Activated naive CD8-positive, alpha-beta T cell (primary cell): ENCODE measurements at regions not wholly inside any gene's neighbourhood (a gene's known extent, or its start where the extent isn't known, plus 50 kb on each side); places are given as distances from the start of the nearest gene placed in this dataset.
A peak's percentile ranks its signal among the peaks of the same experiment; 100 is the strongest.

Experiments used
- H3K27ac Mint-ChIP-seq: one replicate; pipeline ENCODE4 v1.8.0; 2021; ENCODE audit warnings: mixed read lengths
- H3K27me3 Mint-ChIP-seq: one replicate; pipeline ENCODE4 v1.8.0; 2021; ENCODE audit warnings: mixed read lengths
- H3K36me3 Mint-ChIP-seq: one replicate; pipeline ENCODE4 v1.8.0; 2021; ENCODE audit warnings: mixed read lengths
- H3K4me1 Mint-ChIP-seq: one replicate; pipeline ENCODE4 v1.8.0; 2021; ENCODE audit warnings: low read depth, mixed read lengths
- H3K4me3 Mint-ChIP-seq: one replicate; pipeline ENCODE4 v1.8.0; 2021; ENCODE audit warnings: mild to moderate bottlenecking, mixed read lengths
- H3K9me3 Mint-ChIP-seq: one replicate; pipeline ENCODE4 v1.8.0; 2021; ENCODE audit warnings: low read depth, mixed read lengths

- Mint-ChIP-seq H3K4me1 (peaks cover 26% of the 10 kb centered on the region), H3K36me3 (peaks cover 7% of the 10 kb centered on the region), H3K4me3 (no peak overlapping the region), H3K27me3 (no peaks in the 10 kb centered on the region), H3K9me3 (peaks cover 8% of the 10 kb centered on the region), H3K27ac (no peak overlapping the region)
Observed at GRCh38 chr2:237150186-237150585, 64.5 kb downstream of the COPS8 start.

GRCh38 chr2:237150831-237151375 is 65.2 kb downstream of the COPS8 start:
- peaks cover 34% of the 10 kb centered on the region for H3K4me1 Mint-ChIP-seq
- no peak overlapping the region for H3K4me3 Mint-ChIP-seq
- no peaks in the 10 kb centered on the region for H3K27me3 Mint-ChIP-seq

GRCh38 chr2:237152361-237152760 is 66.7 kb downstream of the COPS8 start:
- Mint-ChIP-seq H3K27me3 (no peaks in the 10 kb centered on the region), H3K9me3 (no peaks in the 10 kb centered on the region), H3K4me3 (no peak overlapping the region), H3K27ac (no peak overlapping the region), H3K36me3 (peaks cover 2% of the 10 kb centered on the region), H3K4me1 (peaks cover 42% of the 10 kb centered on the region)

More at GRCh38 chr2:237150831-237151375, 65.2 kb downstream of the COPS8 start:
- H3K27ac Mint-ChIP-seq = no peak overlapping the region
- peaks cover 5% of the 10 kb centered on the region for H3K36me3 Mint-ChIP-seq
- peaks cover 6% of the 10 kb centered on the region for H3K9me3 Mint-ChIP-seq

- no peak overlapping the region for H3K27ac Mint-ChIP-seq
- H3K4me3 Mint-ChIP-seq = no peak overlapping the region
- peaks cover 2% of the 10 kb centered on the region for H3K36me3 Mint-ChIP-seq
- H3K4me1 Mint-ChIP-seq = peaks cover 42% of the 10 kb centered on the region
- no peaks in the 10 kb centered on the region for H3K27me3 Mint-ChIP-seq
- no peaks in the 10 kb centered on the region for H3K9me3 Mint-ChIP-seq
Observed at GRCh38 chr2:237153181-237153580, 67.5 kb downstream of the COPS8 start.

GRCh38 chr2:237154082-237154638 is 68.5 kb downstream of the COPS8 start:
- H3K27ac Mint-ChIP-seq = peak overlapping the region; percentile 95
- no peaks in the 10 kb centered on the region for H3K9me3 Mint-ChIP-seq
- peaks cover 2% of the 10 kb centered on the region for H3K36me3 Mint-ChIP-seq
- H3K4me3 Mint-ChIP-seq = no peak overlapping the region
- no peaks in the 10 kb centered on the region for H3K27me3 Mint-ChIP-seq
- H3K4me1 Mint-ChIP-seq = peaks cover 45% of the 10 kb centered on the region

- Mint-ChIP-seq H3K9me3 (no peaks in the 10 kb centered on the region), H3K27me3 (no peaks in the 10 kb centered on the region), H3K4me1 (peaks cover 42% of the 10 kb centered on the region), H3K4me3 (peak overlapping the region; percentile 63), H3K36me3 (peaks cover 2% of the 10 kb centered on the region), H3K27ac (peak overlapping the region; percentile 95)
Observed at GRCh38 chr2:237154884-237155851, 69.5 kb downstream of the COPS8 start.

GRCh38 chr2:237156031-237156856 is 70.6 kb downstream of the COPS8 start:
- Mint-ChIP-seq H3K4me1 (peaks cover 42% of the 10 kb centered on the region), H3K36me3 (peaks cover 2% of the 10 kb centered on the region), H3K27ac (peak overlapping the region; percentile 95), H3K9me3 (no peaks in the 10 kb centered on the region), H3K4me3 (peak overlapping the region; percentile 63), H3K27me3 (no peaks in the 10 kb centered on the region)

GRCh38 chr2:237156857-237157779 is 71.4 kb downstream of the COPS8 start:
- peaks cover 41% of the 10 kb centered on the region for H3K4me1 Mint-ChIP-seq
- peak overlapping the region; percentile 95 for H3K27ac Mint-ChIP-seq
- H3K27me3 Mint-ChIP-seq = no peaks in the 10 kb centered on the region
- H3K9me3 Mint-ChIP-seq = no peaks in the 10 kb centered on the region
- H3K4me3 Mint-ChIP-seq = no peak overlapping the region
- no peaks in the 10 kb centered on the region for H3K36me3 Mint-ChIP-seq

GRCh38 chr2:237157780-237158102 is 72.1 kb downstream of the COPS8 start:
- H3K9me3 Mint-ChIP-seq = no peaks in the 10 kb centered on the region
- no peak overlapping the region for H3K4me3 Mint-ChIP-seq
- no peaks in the 10 kb centered on the region for H3K27me3 Mint-ChIP-seq
- H3K36me3 Mint-ChIP-seq = no peaks in the 10 kb centered on the region
- no peak overlapping the region for H3K27ac Mint-ChIP-seq
- peaks cover 41% of the 10 kb centered on the region for H3K4me1 Mint-ChIP-seq

GRCh38 chr2:237158194-237158593 is 72.5 kb downstream of the COPS8 start:
- Mint-ChIP-seq H3K27ac (no peak overlapping the region), H3K4me3 (no peak overlapping the region), H3K4me1 (peaks cover 41% of the 10 kb centered on the region), H3K9me3 (no peaks in the 10 kb centered on the region), H3K36me3 (no peaks in the 10 kb centered on the region), H3K27me3 (no peaks in the 10 kb centered on the region)

- H3K4me1 Mint-ChIP-seq = peaks cover 34% of the 10 kb centered on the region
- peaks cover 2% of the 10 kb centered on the region for H3K36me3 Mint-ChIP-seq
- no peak overlapping the region for H3K4me3 Mint-ChIP-seq
- peak overlapping the region; percentile 82 for H3K27ac Mint-ChIP-seq
- H3K9me3 Mint-ChIP-seq = no peaks in the 10 kb centered on the region
- H3K27me3 Mint-ChIP-seq = peaks cover 2% of the 10 kb centered on the region
Observed at GRCh38 chr2:237159006-237159911, 73.6 kb downstream of the COPS8 start.

- Mint-ChIP-seq H3K9me3 (no peaks in the 10 kb centered on the region), H3K4me1 (peaks cover 24% of the 10 kb centered on the region), H3K36me3 (peaks cover 2% of the 10 kb centered on the region), H3K27me3 (peaks cover 2% of the 10 kb centered on the region), H3K4me3 (no peak overlapping the region), H3K27ac (no peak overlapping the region)
Observed at GRCh38 chr2:237160271-237160919, 74.7 kb downstream of the COPS8 start.

GRCh38 chr2:237161189-237161588 is 75.5 kb downstream of the COPS8 start:
- no peak overlapping the region for H3K4me3 Mint-ChIP-seq
- H3K36me3 Mint-ChIP-seq = peaks cover 2% of the 10 kb centered on the region
- peaks cover 16% of the 10 kb centered on the region for H3K4me1 Mint-ChIP-seq
- no peak overlapping the region for H3K27ac Mint-ChIP-seq
- H3K27me3 Mint-ChIP-seq = peaks cover 6% of the 10 kb centered on the region
- no peaks in the 10 kb centered on the region for H3K9me3 Mint-ChIP-seq
